ENCODE measurements at regions not wholly inside any gene's neighbourhood (a gene's known extent, or its start where the extent isn't known, plus 50 kb on each side); places are given as distances from the start of the nearest gene placed in this dataset.
A peak's percentile ranks its signal among the peaks of the same experiment; 100 is the strongest.

- Histone ChIP-seq H3K27ac (peak overlapping the region; percentile 53 to 82 (median 79)), H3K9me3 (no peaks in the 10 kb centered on the region), H3K4me1 (peaks cover 35 to 44% of the 10 kb centered on the region in 2 donors), H3K36me3 (no peaks in the 10 kb centered on the region), H3K4me3 (replicated peaks in 1 of 3) (no peak overlapping the region), H3K27me3 (no peaks in the 10 kb centered on the region)
- no peak for DNase-seq
- TF ChIP-seq POLR2A (IDR thresholded peaks at IDR 0.05) (no peak), CTCF (IDR thresholded peaks at IDR 0.05) (no peak)
- intact Hi-C loops (cut with DNase I) = no loop called here
- 81 to 84% methylated on average over 3 of the region's 3 CpGs for WGBS, 2 donors
Observed at GRCh38 chr6:22467645-22468044, 101.7 kb upstream of the HDGFL1 start.

- no peak overlapping the region for H3K4me3 ChIP-seq (replicated peaks in 1 of 3)
- no peaks in the 10 kb centered on the region for H3K36me3 ChIP-seq
- no peak for DNase-seq
- peak overlapping the region in 2 of 3 donors; percentile 79 to 82 for H3K27ac ChIP-seq
- H3K9me3 ChIP-seq = no peaks in the 10 kb centered on the region
- TF ChIP-seq POLR2A (IDR thresholded peaks at IDR 0.05) (no peak), CTCF (IDR thresholded peaks at IDR 0.05) (no peak)
- 80 to 90% methylated on average over 2 of the region's 2 CpGs for WGBS, 2 donors
- peaks cover 35 to 44% of the 10 kb centered on the region in 2 donors for H3K4me1 ChIP-seq
- H3K27me3 ChIP-seq = no peaks in the 10 kb centered on the region
- intact Hi-C loops (cut with DNase I) = no loop called here
Observed at GRCh38 chr6:22468256-22468965, 101.0 kb upstream of the HDGFL1 start.

- peak overlapping the region; percentile 69 to 87 (median 81) for H3K27ac ChIP-seq
- H3K4me1 ChIP-seq = peaks cover 42 to 46% of the 10 kb centered on the region in 2 donors
- no peaks in the 10 kb centered on the region for H3K36me3 ChIP-seq
- WGBS, 2 donors = 61 to 74% methylated on average over 7 of the region's 7 CpGs
- no peak for TF ChIP-seq CTCF (IDR thresholded peaks at IDR 0.05)
- no peak for TF ChIP-seq POLR2A (IDR thresholded peaks at IDR 0.05)
- DNase-seq = peak in 1 of 2 donors; percentile 23
- no peaks in the 10 kb centered on the region for H3K9me3 ChIP-seq
- H3K27me3 ChIP-seq = no peaks in the 10 kb centered on the region
- intact Hi-C loops (cut with DNase I) = no loop called here
- H3K4me3 ChIP-seq (replicated peaks in 1 of 3) = no peak overlapping the region
Observed at GRCh38 chr6:22470454-22471131, 98.8 kb upstream of the HDGFL1 start.

GRCh38 chr6:22471132-22471690 is 98.2 kb upstream of the HDGFL1 start:
- intact Hi-C loops (cut with DNase I) = no loop called here
- H3K4me3 ChIP-seq (replicated peaks in 1 of 3) = no peak overlapping the region
- no peaks in the 10 kb centered on the region for H3K9me3 ChIP-seq
- H3K27ac ChIP-seq = peak overlapping the region; percentile 72 to 87 (median 81)
- H3K36me3 ChIP-seq = no peaks in the 10 kb centered on the region
- TF ChIP-seq POLR2A (IDR thresholded peaks at IDR 0.05) (no peak), CTCF (IDR thresholded peaks at IDR 0.05) (peak in 2 of 6 experiments; percentile 16 to 37)
- peaks cover 39 to 43% of the 10 kb centered on the region in 2 donors for H3K4me1 ChIP-seq
- 16 to 20% methylated on average over 4 of the region's 4 CpGs for WGBS, 2 donors
- H3K27me3 ChIP-seq = no peaks in the 10 kb centered on the region
- DNase-seq = peak; percentile 68 to 77

- Histone ChIP-seq H3K27ac (peak overlapping the region in 2 of 3 donors; percentile 81 to 87), H3K4me3 (replicated peaks in 1 of 3) (no peak overlapping the region), H3K27me3 (no peaks in the 10 kb centered on the region), H3K9me3 (no peaks in the 10 kb centered on the region), H3K4me1 (peaks cover 35 to 40% of the 10 kb centered on the region in 2 donors), H3K36me3 (no peaks in the 10 kb centered on the region)
- DNase-seq = no peak
- WGBS, 2 donors = 77 to 84% methylated on average over 4 of the region's 4 CpGs
- TF ChIP-seq POLR2A (IDR thresholded peaks at IDR 0.05) = no peak
- no peak for TF ChIP-seq CTCF (IDR thresholded peaks at IDR 0.05)
- intact Hi-C loops (cut with DNase I) = no loop called here
Observed at GRCh38 chr6:22471746-22472145, 97.6 kb upstream of the HDGFL1 start.
